ENCODE measurements at regions not wholly inside any gene's neighbourhood (a gene's known extent, or its start where the extent isn't known, plus 50 kb on each side); places are given as distances from the start of the nearest gene placed in this dataset.

DNA sequence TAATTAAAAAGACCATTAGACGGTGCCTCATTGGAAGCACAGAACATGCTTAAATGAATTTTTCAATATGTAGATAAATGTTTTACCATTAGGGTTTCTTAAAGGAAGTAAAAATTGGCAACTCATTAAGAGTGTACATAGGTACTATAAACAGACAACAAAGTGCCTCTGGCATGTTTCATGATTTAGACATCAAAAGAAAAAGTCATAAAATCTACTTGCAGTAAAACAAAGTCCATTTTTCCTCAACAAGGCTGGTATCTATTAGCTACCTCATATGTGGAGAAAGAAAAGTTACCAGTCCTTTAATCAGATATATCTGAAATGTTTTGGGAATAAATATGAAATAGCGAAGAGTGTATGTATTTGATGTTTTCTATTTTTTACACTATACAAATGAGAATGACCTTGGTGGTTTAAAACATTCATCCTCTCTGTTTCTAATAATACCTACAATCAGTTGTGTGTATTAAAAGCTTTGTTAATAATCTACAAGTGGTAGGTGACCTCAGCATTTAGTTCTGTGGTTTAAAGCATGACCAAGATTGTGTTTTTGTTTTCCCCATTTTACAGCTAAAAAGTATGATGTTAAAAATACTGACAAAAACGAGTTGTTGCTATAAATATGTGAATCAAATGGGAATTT is 87.5 kb downstream of the HDGFL1 start:
- Mint-ChIP-seq H3K4me1 (ENCODE audit: low read depth) (no peaks in the 10 kb centered on the region), H3K4me3 (no peak overlapping the region), H3K9me3 (no peaks in the 10 kb centered on the region), H3K36me3 (ENCODE audit: insufficient read depth in 2 of 2) (no peaks in the 10 kb centered on the region), H3K27me3 (ENCODE audit: low read depth) (no peaks in the 10 kb centered on the region), H3K27ac (no peak overlapping the region)
- DNase-seq: no peak
- no peak for ATAC-seq (replicated peaks in 1 of 2)

DNA sequence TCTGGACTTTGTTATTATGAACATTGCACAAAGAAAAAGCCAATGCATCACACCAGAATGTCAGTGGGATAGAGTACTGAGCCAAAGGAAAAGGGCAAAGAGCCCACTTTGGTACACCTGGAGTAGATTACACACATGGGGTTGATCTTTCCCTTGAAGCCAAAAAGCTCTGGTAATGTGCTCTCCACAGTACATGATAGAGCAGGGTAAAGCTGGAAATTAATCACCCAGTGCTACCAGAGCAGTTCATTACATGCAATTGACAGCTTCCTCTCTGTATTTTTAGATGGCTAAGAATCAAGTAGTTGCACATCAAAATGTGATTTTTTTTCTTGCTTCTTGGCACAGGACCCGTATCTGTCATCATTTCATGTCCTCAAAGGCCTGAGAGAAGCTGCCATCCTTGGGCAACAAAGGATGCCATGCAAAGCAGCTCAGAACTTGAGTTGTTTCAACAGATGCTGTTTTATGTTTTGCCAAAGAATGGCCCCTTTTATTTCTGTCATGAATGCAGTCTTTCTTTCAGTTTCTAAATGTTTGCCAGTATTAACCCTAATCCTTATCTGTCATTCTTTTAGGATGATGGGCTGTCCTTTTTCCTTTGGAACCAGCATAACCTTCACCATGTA is 88.1 kb downstream of the HDGFL1 start:
- no peak for ATAC-seq (replicated peaks in 1 of 2)
- Mint-ChIP-seq H3K27me3 (ENCODE audit: low read depth) (no peaks in the 10 kb centered on the region), H3K4me1 (ENCODE audit: low read depth) (no peaks in the 10 kb centered on the region), H3K4me3 (no peak overlapping the region), H3K36me3 (ENCODE audit: insufficient read depth in 2 of 2) (no peaks in the 10 kb centered on the region), H3K9me3 (peaks cover 0 to under 1% of the 10 kb centered on the region in 2 donors), H3K27ac (no peak overlapping the region)
- no peak for DNase-seq

DNA sequence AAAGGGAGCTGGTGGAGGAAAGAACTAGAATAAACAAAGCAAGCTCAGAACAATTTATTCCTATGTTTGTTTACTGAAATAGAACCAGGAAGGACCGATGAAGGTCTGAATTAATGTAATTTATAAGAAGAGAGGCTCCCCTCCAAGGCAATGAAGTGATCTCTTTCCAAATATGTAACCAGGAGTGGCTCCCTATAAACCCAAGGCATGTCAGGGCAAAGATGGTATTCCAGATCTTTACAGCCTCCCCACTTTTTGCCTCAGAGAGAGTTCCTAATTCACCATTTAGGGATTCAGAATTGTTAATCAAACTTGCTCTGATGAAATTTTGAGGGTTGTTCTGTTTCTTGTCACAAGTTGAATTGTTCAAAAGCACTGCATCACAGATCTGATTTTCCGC is 88.8 kb downstream of the HDGFL1 start:
- Mint-ChIP-seq H3K9me3 (peaks cover 0 to 4% of the 10 kb centered on the region in 2 donors), H3K4me1 (ENCODE audit: low read depth) (no peaks in the 10 kb centered on the region), H3K27ac (no peak overlapping the region), H3K27me3 (ENCODE audit: low read depth) (no peaks in the 10 kb centered on the region), H3K4me3 (no peak overlapping the region), H3K36me3 (ENCODE audit: insufficient read depth in 2 of 2) (peaks cover 0 to 2% of the 10 kb centered on the region in 2 donors)
- ATAC-seq (replicated peaks in 1 of 2) (no peak), DNase-seq (no peak)

DNA sequence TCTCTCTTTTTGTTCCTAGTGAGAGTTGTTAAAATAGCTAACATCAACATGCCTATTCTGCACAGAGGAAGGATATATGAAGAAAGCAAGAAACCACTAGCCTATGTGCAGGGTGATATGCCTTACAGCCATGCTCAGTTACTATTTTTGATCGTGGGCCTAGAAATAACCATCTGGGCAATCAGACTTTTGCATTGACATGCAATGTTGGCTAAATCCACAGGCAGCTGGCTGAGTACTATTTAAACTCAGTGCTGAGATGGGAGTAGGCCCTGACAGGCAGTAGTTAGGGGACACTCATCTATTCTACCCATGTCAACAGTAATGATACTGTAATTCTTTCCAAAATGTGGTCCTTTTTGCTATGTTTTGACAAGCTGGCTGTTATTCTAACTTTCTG is 89.6 kb downstream of the HDGFL1 start:
- Mint-ChIP-seq H3K36me3 (ENCODE audit: insufficient read depth in 2 of 2) (peaks cover 0 to 2% of the 10 kb centered on the region in 2 donors), H3K27ac (no peak overlapping the region), H3K4me3 (no peak overlapping the region), H3K27me3 (ENCODE audit: low read depth) (no peaks in the 10 kb centered on the region), H3K9me3 (peaks cover 0 to 4% of the 10 kb centered on the region in 2 donors), H3K4me1 (ENCODE audit: low read depth) (no peaks in the 10 kb centered on the region)
- ATAC-seq (replicated peaks in 1 of 2) (no peak), DNase-seq (no peak)

DNA sequence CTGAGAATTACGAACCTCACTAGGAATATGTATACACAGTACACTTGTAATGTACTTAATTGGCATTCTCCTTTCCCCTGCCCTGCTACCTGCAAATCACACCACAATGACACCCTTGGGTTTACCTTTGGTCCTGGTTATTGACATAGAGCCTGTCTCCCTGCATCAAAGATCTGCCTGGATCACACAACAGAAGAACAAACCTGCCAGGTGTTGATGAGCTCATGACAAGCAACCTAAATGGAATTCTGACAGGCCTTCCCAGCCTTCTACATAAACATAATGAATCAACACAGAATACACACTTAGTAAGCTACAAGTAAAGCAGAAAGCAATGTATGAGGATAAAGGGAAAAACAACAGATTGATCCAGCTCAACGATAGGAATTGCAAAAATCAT is 95.6 kb downstream of the HDGFL1 start:
- Mint-ChIP-seq H3K27me3 (ENCODE audit: low read depth) (no peaks in the 10 kb centered on the region), H3K4me1 (ENCODE audit: low read depth) (no peaks in the 10 kb centered on the region), H3K27ac (no peak overlapping the region), H3K4me3 (no peak overlapping the region), H3K36me3 (ENCODE audit: insufficient read depth in 2 of 2) (peaks cover 0 to 2% of the 10 kb centered on the region in 2 donors), H3K9me3 (peaks cover 2 to 4% of the 10 kb centered on the region in 2 donors)
- no peak for DNase-seq
- ATAC-seq (replicated peaks in 1 of 2): no peak

DNA sequence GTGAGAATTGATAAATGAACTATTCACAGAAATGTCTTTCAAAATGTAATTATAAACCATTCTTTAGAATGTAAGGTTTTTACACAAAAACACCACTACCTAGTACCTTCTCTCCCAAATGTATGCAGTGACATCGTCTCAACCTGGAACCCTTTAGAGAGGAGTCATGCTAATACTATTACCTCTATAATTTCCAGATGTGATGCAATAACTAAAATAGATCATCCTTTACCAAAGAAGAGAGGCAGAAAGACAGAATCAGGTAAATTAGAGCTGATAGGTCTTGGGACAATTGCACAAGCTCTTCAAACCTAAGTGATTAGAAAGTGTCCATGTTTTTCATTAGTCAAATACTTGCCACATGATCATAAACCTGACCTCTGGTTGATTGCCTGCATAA is 96.7 kb downstream of the HDGFL1 start:
- ATAC-seq (replicated peaks in 1 of 2): no peak
- Mint-ChIP-seq H3K9me3 (peaks cover 2 to 4% of the 10 kb centered on the region in 2 donors), H3K4me1 (ENCODE audit: low read depth) (no peaks in the 10 kb centered on the region), H3K36me3 (ENCODE audit: insufficient read depth in 2 of 2) (peaks cover 0 to 2% of the 10 kb centered on the region in 2 donors), H3K27ac (no peak overlapping the region), H3K27me3 (ENCODE audit: low read depth) (no peaks in the 10 kb centered on the region), H3K4me3 (no peak overlapping the region)
- DNase-seq: no peak

DNA sequence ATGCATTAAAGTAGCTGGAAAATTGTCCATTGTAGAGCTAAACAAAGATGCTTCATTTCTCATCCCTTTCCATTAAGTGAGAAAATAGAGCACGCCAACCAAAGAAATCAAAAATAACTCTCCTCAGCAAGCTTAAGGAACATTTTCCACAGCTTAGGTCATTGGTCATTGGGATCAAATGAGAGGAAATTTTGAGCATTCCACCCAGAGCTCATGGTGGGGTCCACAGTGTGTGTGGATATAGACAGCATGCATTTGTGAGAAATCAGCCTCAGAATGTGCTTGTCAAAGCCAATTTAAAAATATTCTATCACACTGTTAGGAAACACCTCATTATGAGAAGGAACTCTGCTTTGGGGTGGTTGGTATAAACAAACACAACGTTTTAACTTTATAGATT is 97.2 kb downstream of the HDGFL1 start:
- DNase-seq: no peak
- Mint-ChIP-seq H3K9me3 (peaks cover 2 to 4% of the 10 kb centered on the region in 2 donors), H3K4me3 (no peak overlapping the region), H3K4me1 (ENCODE audit: low read depth) (no peaks in the 10 kb centered on the region), H3K27me3 (ENCODE audit: low read depth) (no peaks in the 10 kb centered on the region), H3K27ac (no peak overlapping the region), H3K36me3 (ENCODE audit: insufficient read depth in 2 of 2) (peaks cover 0 to 2% of the 10 kb centered on the region in 2 donors)
- ATAC-seq (replicated peaks in 1 of 2): no peak

DNA sequence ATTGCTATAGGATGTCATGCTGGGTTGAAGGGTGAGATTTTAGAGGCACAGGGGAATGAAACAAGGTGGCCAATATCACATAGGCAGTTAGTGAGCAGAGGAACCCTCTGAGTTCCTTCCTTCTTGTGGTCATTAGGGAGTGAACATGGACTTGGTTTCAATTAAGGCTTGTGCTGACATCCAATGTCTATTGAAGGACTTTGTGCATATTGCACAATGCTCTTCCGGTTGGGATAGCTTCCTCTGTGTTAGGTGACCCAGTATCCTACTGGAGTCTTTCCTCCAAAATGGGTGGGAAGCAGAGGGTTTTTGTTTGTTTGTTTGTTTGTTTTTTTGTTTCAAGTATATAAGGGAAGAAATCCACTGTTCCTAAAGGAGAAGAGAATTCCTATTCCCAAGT is 98.5 kb downstream of the HDGFL1 start:
- H3K36me3 Mint-ChIP-seq (ENCODE audit: insufficient read depth in 2 of 2): no peaks in the 10 kb centered on the region
- no peaks in the 10 kb centered on the region for H3K4me1 Mint-ChIP-seq (ENCODE audit: low read depth)
- H3K9me3 Mint-ChIP-seq: peaks cover under 1 to 2% of the 10 kb centered on the region in 2 donors
- H3K4me3 Mint-ChIP-seq: no peak overlapping the region
- H3K27me3 Mint-ChIP-seq (ENCODE audit: low read depth): no peaks in the 10 kb centered on the region
- no peak for DNase-seq
- H3K27ac Mint-ChIP-seq: no peak overlapping the region
- no peak for ATAC-seq (replicated peaks in 1 of 2)

DNA sequence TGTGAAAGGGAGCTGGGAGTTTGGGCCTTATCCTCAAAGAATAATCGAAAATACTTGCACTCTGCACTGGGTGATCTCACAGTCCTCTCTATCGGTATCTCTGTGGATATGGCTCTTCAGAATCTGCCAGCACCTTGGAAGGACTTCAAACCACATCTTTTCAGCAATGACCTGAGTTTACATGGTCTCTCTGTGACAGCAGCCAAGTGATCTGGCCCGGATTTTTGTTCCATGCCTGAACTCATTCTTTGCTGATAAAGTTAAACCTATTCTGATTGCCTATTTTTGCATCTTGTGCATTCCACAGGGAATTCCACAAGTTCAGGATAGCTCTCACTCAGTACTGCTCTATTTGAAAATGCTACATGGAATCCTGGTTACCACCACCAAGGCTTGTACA is 98.9 kb downstream of the HDGFL1 start:
- no peaks in the 10 kb centered on the region for H3K36me3 Mint-ChIP-seq (ENCODE audit: insufficient read depth in 2 of 2)
- no peak overlapping the region for H3K4me3 Mint-ChIP-seq
- peaks cover 0 to 3% of the 10 kb centered on the region in 2 donors for H3K9me3 Mint-ChIP-seq
- no peaks in the 10 kb centered on the region for H3K4me1 Mint-ChIP-seq (ENCODE audit: low read depth)
- H3K27ac Mint-ChIP-seq: no peak overlapping the region
- ATAC-seq (replicated peaks in 1 of 2) (no peak), DNase-seq (no peak)
- H3K27me3 Mint-ChIP-seq (ENCODE audit: low read depth): no peaks in the 10 kb centered on the region

DNA sequence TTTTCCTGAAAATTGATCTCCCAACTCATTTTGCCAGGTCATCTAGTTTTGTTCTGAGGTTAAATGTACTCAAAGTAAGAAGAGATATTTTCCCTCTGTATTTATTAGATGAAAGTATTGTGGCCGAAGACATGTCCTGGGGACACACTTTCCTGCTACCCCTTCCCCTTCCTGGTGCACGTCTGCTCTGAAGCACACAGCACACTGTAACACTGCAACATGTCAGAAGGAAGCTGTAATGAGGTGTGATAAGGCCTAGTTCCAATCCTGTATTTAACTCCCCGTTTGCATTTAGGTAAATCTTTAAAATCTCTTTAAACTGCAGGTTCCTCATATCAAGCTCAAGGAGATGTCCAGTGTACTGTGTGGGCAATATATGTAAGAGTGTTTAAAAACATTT is 99.4 kb downstream of the HDGFL1 start:
- H3K36me3 Mint-ChIP-seq (ENCODE audit: insufficient read depth in 2 of 2): no peaks in the 10 kb centered on the region
- peaks cover 0 to 3% of the 10 kb centered on the region in 2 donors for H3K9me3 Mint-ChIP-seq
- H3K27ac Mint-ChIP-seq: no peak overlapping the region
- DNase-seq (no peak), ATAC-seq (replicated peaks in 1 of 2) (no peak)
- H3K4me1 Mint-ChIP-seq (ENCODE audit: low read depth): no peaks in the 10 kb centered on the region
- H3K27me3 Mint-ChIP-seq (ENCODE audit: low read depth): no peaks in the 10 kb centered on the region
- no peak overlapping the region for H3K4me3 Mint-ChIP-seq

DNA sequence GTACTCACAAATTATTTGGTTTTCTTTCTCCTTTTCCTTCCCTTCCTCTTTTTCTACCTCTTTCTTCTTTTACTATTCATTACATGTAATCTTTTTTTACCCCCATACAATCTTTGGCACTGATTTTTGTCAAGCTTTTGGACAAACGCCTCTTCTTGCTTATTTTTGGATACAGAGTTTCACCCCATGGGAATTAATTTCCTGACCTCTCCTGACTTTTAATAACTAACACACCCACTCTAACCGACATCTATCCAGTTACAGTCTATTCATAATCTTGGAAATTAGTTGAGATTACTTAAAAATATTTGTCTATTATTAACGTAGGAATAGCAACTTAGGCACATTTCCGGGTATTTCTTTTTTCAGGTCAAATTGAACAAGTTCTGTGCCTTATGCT is 101.2 kb downstream of the HDGFL1 start:
- no peaks in the 10 kb centered on the region for H3K4me1 Mint-ChIP-seq (ENCODE audit: low read depth)
- no peak overlapping the region for H3K27ac Mint-ChIP-seq
- DNase-seq: no peak
- ATAC-seq (replicated peaks in 1 of 2): no peak
- no peaks in the 10 kb centered on the region for H3K27me3 Mint-ChIP-seq (ENCODE audit: low read depth)
- H3K9me3 Mint-ChIP-seq: peaks cover 2 to 3% of the 10 kb centered on the region in 2 donors
- no peaks in the 10 kb centered on the region for H3K36me3 Mint-ChIP-seq (ENCODE audit: insufficient read depth in 2 of 2)
- H3K4me3 Mint-ChIP-seq: no peak overlapping the region

DNA sequence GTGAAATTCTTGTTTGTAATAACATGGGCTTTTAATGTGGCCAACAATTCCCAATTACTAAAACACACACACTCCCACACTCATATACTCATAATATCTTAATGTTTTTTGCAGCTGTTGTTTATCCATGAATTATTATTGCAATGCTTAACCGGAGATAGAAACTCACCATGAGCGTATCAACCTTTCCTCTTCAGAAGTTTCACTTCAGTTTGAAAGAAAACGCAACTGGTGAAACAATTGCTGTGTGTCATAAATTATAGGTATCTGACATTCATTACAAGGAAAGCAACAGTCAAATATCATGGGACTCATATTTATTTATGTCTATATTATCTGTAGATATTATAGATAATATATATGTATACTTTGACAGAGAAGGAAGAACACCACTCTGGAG is 104.1 kb downstream of the HDGFL1 start:
- H3K9me3 Mint-ChIP-seq: peaks cover 2 to 4% of the 10 kb centered on the region in 2 donors
- no peaks in the 10 kb centered on the region for H3K4me1 Mint-ChIP-seq (ENCODE audit: low read depth)
- H3K27me3 Mint-ChIP-seq (ENCODE audit: low read depth): no peaks in the 10 kb centered on the region
- H3K27ac Mint-ChIP-seq: no peak overlapping the region
- no peak for ATAC-seq (replicated peaks in 1 of 2)
- H3K36me3 Mint-ChIP-seq (ENCODE audit: insufficient read depth in 2 of 2): no peaks in the 10 kb centered on the region
- no peak for DNase-seq
- no peak overlapping the region for H3K4me3 Mint-ChIP-seq

DNA sequence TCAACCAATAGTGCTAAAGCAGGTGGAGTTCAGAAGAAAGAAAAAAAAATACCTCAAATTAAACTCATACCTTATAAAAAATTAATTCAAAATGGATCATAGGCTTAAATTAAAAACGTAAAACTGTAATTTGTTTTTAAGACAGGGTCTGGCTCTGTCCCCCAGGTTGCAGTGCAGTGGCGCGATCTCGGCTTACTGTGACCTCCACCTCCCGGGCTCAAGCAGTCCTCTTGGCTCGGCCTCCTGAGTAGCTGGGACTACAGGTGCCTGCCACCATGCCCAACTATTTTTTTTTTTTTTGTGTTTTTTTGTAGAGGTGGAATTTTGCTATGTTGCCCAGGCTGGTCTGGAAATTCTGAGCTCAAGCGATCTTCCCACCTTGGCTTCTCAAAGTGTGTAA is 111.6 kb downstream of the HDGFL1 start:
- ATAC-seq (replicated peaks in 1 of 2) (no peak), DNase-seq (no peak)
- H3K27ac Mint-ChIP-seq: no peak overlapping the region
- H3K9me3 Mint-ChIP-seq: peaks cover 0 to 6% of the 10 kb centered on the region in 2 donors
- H3K4me3 Mint-ChIP-seq: no peak overlapping the region
- H3K36me3 Mint-ChIP-seq (ENCODE audit: insufficient read depth in 2 of 2): no peaks in the 10 kb centered on the region
- no peaks in the 10 kb centered on the region for H3K4me1 Mint-ChIP-seq (ENCODE audit: low read depth)
- H3K27me3 Mint-ChIP-seq (ENCODE audit: low read depth): peaks cover 7% of the 10 kb centered on the region

DNA sequence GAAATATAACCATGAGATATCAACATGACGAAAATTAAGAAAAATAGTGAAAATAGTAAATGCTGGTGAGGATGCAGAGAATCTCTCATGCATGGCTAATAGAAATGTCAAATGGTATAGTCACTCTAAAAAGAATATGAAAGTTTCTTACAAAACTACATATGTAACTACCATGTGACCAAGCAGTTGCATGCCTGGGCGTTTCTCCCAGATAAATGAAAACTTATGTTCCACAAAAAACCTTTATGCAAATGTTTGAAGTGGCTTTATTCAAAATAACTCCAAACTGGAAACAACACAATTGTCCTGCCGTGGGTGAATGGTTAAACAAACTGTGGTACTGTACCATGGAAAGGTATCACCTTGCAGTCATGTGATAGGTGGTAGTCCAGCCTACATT is 112.4 kb downstream of the HDGFL1 start:
- H3K4me1 Mint-ChIP-seq (ENCODE audit: low read depth): no peaks in the 10 kb centered on the region
- no peak overlapping the region for H3K27ac Mint-ChIP-seq
- DNase-seq (no peak), ATAC-seq (replicated peaks in 1 of 2) (no peak)
- no peak overlapping the region for H3K4me3 Mint-ChIP-seq
- peaks cover 7% of the 10 kb centered on the region for H3K27me3 Mint-ChIP-seq (ENCODE audit: low read depth)
- H3K36me3 Mint-ChIP-seq (ENCODE audit: insufficient read depth in 2 of 2): no peaks in the 10 kb centered on the region
- peaks cover 0 to 7% of the 10 kb centered on the region in 2 donors for H3K9me3 Mint-ChIP-seq

All from activated T-cell treated with anti-CD3 and anti-CD28 coated beads, Interleukin-2, amount 50 U/mL, for 72 hours (primary cell).